DND-41 (cell line): ENCODE measurements at regions not wholly inside any gene's neighbourhood (a gene's known extent, or its start where the extent isn't known, plus 50 kb on each side); places are given as distances from the start of the nearest gene placed in this dataset.
A peak's percentile ranks its signal among the peaks of the same experiment; 100 is the strongest.

ENCODE experiments used
- ATAC-seq: fragments of 200-7000 bp; cut with Tn5 transposase; 3 replicates; pipeline ENCODE4 v1.9.1; 2021; ENCODE audit warnings: low read depth; ENCODE audit not compliant: insufficient read depth
- DNase-seq: peaks from one replicate; pipeline ENCODE4 v3.0.0-alpha.2; 2020
- H2AFZ ChIP-seq: 2 replicates; pipeline ENCODE4 v1.6.0; 2012; ENCODE audit warnings: low read depth, low read length
- H3K27ac ChIP-seq: 2 replicates; pipeline ENCODE4 v1.5.1; 2012; ENCODE audit warnings: low read length, inconsistent platforms
- H3K27me3 ChIP-seq: fragments of 200-600 bp; sonication (generic); 2 replicates; pipeline ENCODE4 v1.6.0; 2012; ENCODE audit warnings: low read length, mild to moderate bottlenecking, inconsistent platforms; ENCODE audit not compliant: insufficient read depth, poor library complexity
- H3K36me3 ChIP-seq: 2 replicates; pipeline ENCODE4 v1.5.1; 2012; ENCODE audit warnings: low read length, inconsistent platforms; ENCODE audit not compliant: insufficient read depth
- H3K4me1 ChIP-seq: 2 replicates; pipeline ENCODE4 v1.5.1; 2012; ENCODE audit warnings: mild to moderate bottlenecking, low read length; ENCODE audit not compliant: insufficient read depth
- H3K4me2 ChIP-seq: 2 replicates; pipeline ENCODE4 v1.6.0; 2012; ENCODE audit warnings: mild to moderate bottlenecking, moderate library complexity, low read length, inconsistent platforms; ENCODE audit not compliant: insufficient read depth
- H3K4me3 ChIP-seq, 2 experiments: fragments of 200-600 bp in 1 of 2; shearing (Covaris generic) in 1 of 2; 2 replicates each; pipeline ENCODE4 v1.5.1; 2012 to 2016; ENCODE audit warnings: inconsistent platforms in 2 of 2, low read length in 2 of 2, mild to moderate bottlenecking in 2 of 2, low read depth in 1 of 2, moderate library complexity in 1 of 2
- H3K79me2 ChIP-seq: 2 replicates; pipeline ENCODE4 v1.6.0; 2012; ENCODE audit warnings: low read length, inconsistent platforms; ENCODE audit not compliant: insufficient read depth
- H3K9ac ChIP-seq: 2 replicates; pipeline ENCODE4 v1.6.0; 2012; ENCODE audit warnings: low read depth, mild to moderate bottlenecking, inconsistent platforms, low read length, moderate library complexity
- H3K9me3 ChIP-seq: 2 replicates; pipeline ENCODE4 v1.5.1; 2012; ENCODE audit warnings: low read length, moderate library complexity, mild to moderate bottlenecking, inconsistent platforms; ENCODE audit not compliant: insufficient read depth, severe bottlenecking
- H4K20me1 ChIP-seq: 2 replicates; pipeline ENCODE4 v1.6.0; 2012; ENCODE audit warnings: low read length; ENCODE audit not compliant: insufficient read depth
- EZH2 ChIP-seq: IDR thresholded peaks from 3 replicates; pipeline ENCODE4 v1.6.1; 2012; ENCODE audit warnings: borderline replicate concordance, low read depth, mild to moderate bottlenecking, moderate library complexity, low read length, inconsistent platforms; ENCODE audit not compliant: severe bottlenecking
- TF ChIP-seq, protein P1 (sequence below): IDR thresholded peaks from 2 replicates; pipeline ENCODE4 v1.5.1; 2012; ENCODE audit warnings: borderline replicate concordance, low read length, moderate library complexity, mild to moderate bottlenecking; ENCODE audit not compliant: poor library complexity, severe bottlenecking; ENCODE audit errors: extremely low read depth

DNA sequence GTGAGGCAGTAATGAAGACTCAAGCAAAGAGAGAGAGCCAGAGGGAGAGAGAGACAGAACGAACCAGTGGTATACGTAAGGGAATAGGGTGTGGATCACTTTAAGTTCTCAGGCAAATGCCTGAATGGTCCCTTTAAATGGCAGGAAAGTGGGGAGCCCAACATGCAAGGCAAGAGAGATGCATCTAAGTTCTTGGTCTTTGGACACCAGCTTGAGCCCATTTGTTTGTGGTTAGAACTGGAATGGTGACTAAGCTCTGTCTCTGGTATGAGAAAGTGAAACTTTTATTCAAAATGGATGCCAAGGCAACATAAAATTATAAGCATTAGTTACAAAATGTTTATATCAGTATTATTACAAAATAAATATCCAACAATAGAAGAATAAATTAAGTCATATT is 192.2 kb upstream of the ALG10 start:
- H3K79me2 ChIP-seq = no peaks in the 10 kb centered on the region
- H3K4me2 ChIP-seq = no peak overlapping the region
- no peaks in the 10 kb centered on the region for H3K36me3 ChIP-seq
- ATAC-seq (no peak), DNase-seq (no peak)
- H3K4me1 ChIP-seq = no peaks in the 10 kb centered on the region
- H2AFZ ChIP-seq = no peak overlapping the region
- H3K27ac ChIP-seq = no peak overlapping the region
- no peaks in the 10 kb centered on the region for H4K20me1 ChIP-seq
- H3K9ac ChIP-seq = no peak overlapping the region
- H3K4me3 ChIP-seq = no peak overlapping the region
- TF ChIP-seq, protein P1, sequence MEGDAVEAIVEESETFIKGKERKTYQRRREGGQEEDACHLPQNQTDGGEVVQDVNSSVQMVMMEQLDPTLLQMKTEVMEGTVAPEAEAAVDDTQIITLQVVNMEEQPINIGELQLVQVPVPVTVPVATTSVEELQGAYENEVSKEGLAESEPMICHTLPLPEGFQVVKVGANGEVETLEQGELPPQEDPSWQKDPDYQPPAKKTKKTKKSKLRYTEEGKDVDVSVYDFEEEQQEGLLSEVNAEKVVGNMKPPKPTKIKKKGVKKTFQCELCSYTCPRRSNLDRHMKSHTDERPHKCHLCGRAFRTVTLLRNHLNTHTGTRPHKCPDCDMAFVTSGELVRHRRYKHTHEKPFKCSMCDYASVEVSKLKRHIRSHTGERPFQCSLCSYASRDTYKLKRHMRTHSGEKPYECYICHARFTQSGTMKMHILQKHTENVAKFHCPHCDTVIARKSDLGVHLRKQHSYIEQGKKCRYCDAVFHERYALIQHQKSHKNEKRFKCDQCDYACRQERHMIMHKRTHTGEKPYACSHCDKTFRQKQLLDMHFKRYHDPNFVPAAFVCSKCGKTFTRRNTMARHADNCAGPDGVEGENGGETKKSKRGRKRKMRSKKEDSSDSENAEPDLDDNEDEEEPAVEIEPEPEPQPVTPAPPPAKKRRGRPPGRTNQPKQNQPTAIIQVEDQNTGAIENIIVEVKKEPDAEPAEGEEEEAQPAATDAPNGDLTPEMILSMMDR = no peak
- TF ChIP-seq EZH2 = no peak
- no peaks in the 10 kb centered on the region for H3K27me3 ChIP-seq
- no peaks in the 10 kb centered on the region for H3K9me3 ChIP-seq

- Histone ChIP-seq H3K4me2 (no peak overlapping the region), H3K4me1 (no peaks in the 10 kb centered on the region), H3K27me3 (no peaks in the 10 kb centered on the region), H2AFZ (no peak overlapping the region), H3K4me3 (no peak overlapping the region), H3K9ac (no peak overlapping the region), H3K79me2 (no peaks in the 10 kb centered on the region), H4K20me1 (no peaks in the 10 kb centered on the region), H3K9me3 (no peaks in the 10 kb centered on the region), H3K27ac (no peak overlapping the region), H3K36me3 (no peaks in the 10 kb centered on the region)
- ATAC-seq = no peak
- DNase-seq = no peak
- TF ChIP-seq EZH2 = no peak
Measured at GRCh38 chr12:33832900-33833299, 189.4 kb upstream of the ALG10 start.

DNA sequence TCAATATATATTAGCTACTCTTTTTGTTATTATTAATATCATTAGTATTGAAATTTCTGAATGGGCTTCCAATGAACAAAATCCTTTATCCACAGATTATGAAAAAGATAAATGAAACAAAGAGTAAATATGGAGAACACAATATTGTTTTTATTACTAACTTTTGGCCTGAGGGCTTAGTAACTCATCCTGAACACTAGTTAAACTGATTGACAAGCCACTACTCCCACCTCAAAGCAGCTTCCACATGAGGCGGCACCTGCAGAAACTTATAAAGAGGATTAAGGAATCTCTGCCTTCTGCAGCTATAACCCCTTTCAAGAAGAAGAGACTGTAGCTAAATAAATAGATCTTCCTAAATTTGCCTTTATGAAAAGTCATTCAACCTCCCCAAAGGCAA is 187.6 kb upstream of the ALG10 start:
- no peak overlapping the region for H2AFZ ChIP-seq
- no peak for DNase-seq
- H4K20me1 ChIP-seq = no peaks in the 10 kb centered on the region
- H3K4me3 ChIP-seq = no peak overlapping the region
- no peak overlapping the region for H3K9ac ChIP-seq
- no peak overlapping the region for H3K4me2 ChIP-seq
- no peaks in the 10 kb centered on the region for H3K27me3 ChIP-seq
- H3K27ac ChIP-seq = no peak overlapping the region
- no peaks in the 10 kb centered on the region for H3K79me2 ChIP-seq
- TF ChIP-seq, protein P1 = no peak
- no peak for TF ChIP-seq EZH2
- H3K36me3 ChIP-seq = no peaks in the 10 kb centered on the region
- H3K9me3 ChIP-seq = no peaks in the 10 kb centered on the region
- ATAC-seq = no peak
- no peaks in the 10 kb centered on the region for H3K4me1 ChIP-seq

DNA sequence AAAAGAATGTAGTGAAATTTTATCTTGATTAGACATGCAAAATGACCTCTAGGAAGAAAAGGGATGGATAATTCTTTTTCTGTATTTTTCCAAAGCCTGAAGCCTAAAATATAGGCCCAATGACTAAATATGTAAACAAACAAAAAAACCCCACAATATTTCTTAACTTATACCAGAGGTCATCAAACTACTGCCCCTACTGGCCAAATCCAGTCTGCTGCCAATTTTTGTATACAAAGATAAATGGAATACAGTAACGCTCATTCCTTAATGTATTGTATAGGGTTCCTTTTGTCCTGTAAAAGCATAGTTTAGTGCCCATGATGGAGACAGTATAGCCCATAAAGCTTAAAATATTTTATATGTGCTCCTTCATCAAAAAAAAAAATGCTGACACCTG is 145.7 kb upstream of the ALG10 start:
- H3K4me2 ChIP-seq = no peak overlapping the region
- no peak overlapping the region for H2AFZ ChIP-seq
- H3K4me1 ChIP-seq = no peaks in the 10 kb centered on the region
- no peaks in the 10 kb centered on the region for H3K27me3 ChIP-seq
- no peak for ATAC-seq
- no peaks in the 10 kb centered on the region for H3K9me3 ChIP-seq
- no peak overlapping the region for H3K27ac ChIP-seq
- no peaks in the 10 kb centered on the region for H4K20me1 ChIP-seq
- H3K79me2 ChIP-seq = no peaks in the 10 kb centered on the region
- H3K36me3 ChIP-seq = no peaks in the 10 kb centered on the region
- H3K4me3 ChIP-seq = no peak overlapping the region
- TF ChIP-seq, protein P1 = peak; percentile 17
- TF ChIP-seq EZH2 = no peak
- H3K9ac ChIP-seq = no peak overlapping the region
- DNase-seq = no peak
